IMR-90 (cell line): ENCODE measurements at regions not wholly inside any gene's neighbourhood (a gene's known extent, or its start where the extent isn't known, plus 50 kb on each side); places are given as distances from the start of the nearest gene placed in this dataset.

Source experiments
- ATAC-seq: fragments of 200-7000 bp; cut with Tn5 transposase; 2 replicates; pipeline ENCODE4 v1.9.1; 2020; ENCODE audit warnings: low read depth, mild to moderate bottlenecking, moderate library complexity
- BruUV-seq: library from RNA; stranded (reverse); fragments of 400-500 nt; replicated peaks from 2 replicates; lab custom pipeline; 2021; lab: Mats Ljungman, UMichigan
- CTCF ChIA-PET: fragments of 300-600 bp; formaldehyde crosslinking; extraction: SDS; loops from one replicate; lab custom pipeline; 2021; ENCODE audit warnings: antibody characterized with exemption; lab: Yijun Ruan, JAX
- POLR2A ChIA-PET: fragments of 300-600 bp; sonication (Branson Sonifier 250); formaldehyde crosslinking; loops from one replicate; lab custom pipeline; 2022; ENCODE audit warnings: antibody characterized with exemption; ENCODE audit not compliant: unreplicated experiment; lab: Charles Lee
- DNase-seq: peaks from one replicate; pipeline ENCODE4 v3.0.0; 2013
- H2AFZ ChIP-seq: replicated peaks from 2 replicates; pipeline ENCODE3; 2013; ENCODE audit warnings: low read length, mild to moderate bottlenecking; ENCODE audit not compliant: poor library complexity
- H2AK5ac ChIP-seq: 2 replicates; pipeline ENCODE4 v1.6.1; 2013; ENCODE audit warnings: low read depth, low read length, inconsistent platforms
- H2AK9ac ChIP-seq: replicated peaks from 2 replicates; pipeline ENCODE3; 2013; ENCODE audit warnings: mild to moderate bottlenecking, low read depth, low read length, moderate library complexity; ENCODE audit not compliant: poor library complexity
- H2BK120ac ChIP-seq: 2 replicates; pipeline ENCODE4 v1.6.1; 2013; ENCODE audit warnings: low read depth, low read length, inconsistent platforms
- H2BK15ac ChIP-seq: 3 replicates; pipeline ENCODE4 v1.6.1; 2013; ENCODE audit warnings: low read depth, low read length, inconsistent platforms
- H2BK20ac ChIP-seq: 2 replicates; pipeline ENCODE4 v1.6.1; 2013; ENCODE audit warnings: low read depth, mild to moderate bottlenecking, inconsistent platforms, low read length, moderate library complexity
- H2BK5ac ChIP-seq: 2 replicates; pipeline ENCODE4 v1.6.1; 2013; ENCODE audit warnings: mild to moderate bottlenecking, low read depth, low read length, inconsistent platforms; ENCODE audit not compliant: poor library complexity, severe bottlenecking
- H3K14ac ChIP-seq: replicated peaks from 2 replicates; pipeline ENCODE4 v1.6.1; 2013; ENCODE audit warnings: low read depth, low read length, inconsistent platforms
- H3K18ac ChIP-seq: 2 replicates; pipeline ENCODE4 v1.6.1; 2013; ENCODE audit warnings: low read depth, low read length, control low read depth
- H3K23ac ChIP-seq: 2 replicates; pipeline ENCODE4 v1.6.1; 2013; ENCODE audit warnings: low read depth, low read length, inconsistent platforms
- H3K27ac ChIP-seq: 2 replicates; pipeline ENCODE4 v1.5.1; 2013; ENCODE audit warnings: mild to moderate bottlenecking, control low read depth, low read length; ENCODE audit not compliant: insufficient read depth
- H3K27me3 ChIP-seq: 2 replicates; pipeline ENCODE4 v1.6.1; 2013; ENCODE audit warnings: low read length; ENCODE audit not compliant: control insufficient read depth, insufficient read depth
- H3K36me3 ChIP-seq: 2 replicates; pipeline ENCODE4 v1.6.1; 2013; ENCODE audit warnings: low read length, mixed read lengths; ENCODE audit not compliant: control insufficient read depth, insufficient read depth
- H3K4ac ChIP-seq: 2 replicates; pipeline ENCODE4 v1.6.1; 2013; ENCODE audit warnings: low read depth, low read length, inconsistent platforms
- H3K4me1 ChIP-seq: 2 replicates; pipeline ENCODE4 v1.6.1; 2013; ENCODE audit warnings: low read length, mixed read lengths; ENCODE audit not compliant: control insufficient read depth, insufficient read depth
- H3K4me2 ChIP-seq: 2 replicates; pipeline ENCODE4 v1.6.1; 2013; ENCODE audit warnings: low read depth, mild to moderate bottlenecking, control low read depth, low read length, moderate library complexity
- H3K4me3 ChIP-seq: 2 replicates; pipeline ENCODE4 v1.5.1; 2013; ENCODE audit warnings: low read depth, mild to moderate bottlenecking, control low read depth, low read length, moderate library complexity; ENCODE audit not compliant: insufficient read depth
- H3K56ac ChIP-seq: 2 replicates; pipeline ENCODE4 v1.6.1; 2013; ENCODE audit warnings: low read length, inconsistent platforms; ENCODE audit not compliant: insufficient read depth; ENCODE audit errors: extremely low read depth
- H3K79me1 ChIP-seq, 2 experiments: 2 replicates each; pipeline ENCODE4 v1.6.1; 2013; ENCODE audit warnings: low read length in 2 of 2, inconsistent platforms in 1 of 2, low read depth in 1 of 2
- H3K9ac ChIP-seq: 2 replicates; pipeline ENCODE4 v1.6.1; 2013; ENCODE audit warnings: low read depth, low read length, control low read depth
- H3K9me1 ChIP-seq: 2 replicates; pipeline ENCODE4 v1.6.1; 2013; ENCODE audit warnings: low read length, inconsistent platforms; ENCODE audit not compliant: insufficient read depth
- H3K9me3 ChIP-seq: 2 replicates; pipeline ENCODE4 v1.6.1; 2013; ENCODE audit warnings: low read length; ENCODE audit not compliant: control insufficient read depth, insufficient read depth
- H4K20me1 ChIP-seq: 2 replicates; pipeline ENCODE4 v1.6.1; 2013; ENCODE audit warnings: low read length, inconsistent platforms; ENCODE audit not compliant: insufficient read depth
- H4K5ac ChIP-seq: 2 replicates; pipeline ENCODE4 v1.6.1; 2013; ENCODE audit warnings: mild to moderate bottlenecking, low read depth, low read length, control low read depth
- H4K8ac ChIP-seq, 2 experiments: 2 replicates each; pipeline ENCODE4 v1.6.1; 2013; ENCODE audit warnings: low read depth in 2 of 2, low read length in 2 of 2, control low read depth in 1 of 2, inconsistent platforms in 1 of 2
- H4K91ac ChIP-seq: 2 replicates; pipeline ENCODE4 v1.6.1; 2013; ENCODE audit warnings: low read depth, low read length, inconsistent platforms; ENCODE audit not compliant: insufficient read depth
- BHLHE40 ChIP-seq: fragments of 150-350 bp; IDR thresholded peaks from 2 replicates; pipeline ENCODE4 v1.6.1; 2016; ENCODE audit warnings: mild to moderate bottlenecking, low read depth, low read length
- CEBPB ChIP-seq: IDR thresholded peaks from 2 replicates; pipeline ENCODE4 v1.6.1; 2012; ENCODE audit warnings: low read depth, low read length, improper control_type of control experiment
- CTCF ChIP-seq: conservative IDR thresholded peaks from 2 replicates; pipeline ENCODE4 v1.5.1; 2012; ENCODE audit warnings: mild to moderate bottlenecking, low read depth, low read length, improper control_type of control experiment
- RAD21 ChIP-seq: IDR thresholded peaks from 2 replicates; pipeline ENCODE4 v1.6.1; 2012; ENCODE audit warnings: low read length, improper control_type of control experiment
- WGBS, 2 experiments: methylation state at CpG; one replicate each; pipeline versions ENCODE4 v1.1.5 to v1.1.7; 2013; ENCODE audit warnings: missing lambda C conversion rate in 2 of 2; ENCODE audit not compliant: insufficient read length in 1 of 2; ENCODE audit errors: extremely low coverage in 2 of 2; 5-methylcytosine and 5-hydroxymethylcytosine counted together
- dilution Hi-C: fragments of 300-500 bp; cut with HindIII; formaldehyde crosslinking; loops from one replicate; pipeline ENCODE4 v1.14.3; 2018; ENCODE audit warnings: low sequenced_read_pairs; ENCODE audit not compliant: unreplicated experiment
- in situ Hi-C: fragments of 300-500 bp; cut with MboI; formaldehyde crosslinking; loops from 3 replicates; pipeline ENCODE4 v1.14.3; 2019; ENCODE audit warnings: low sequenced_read_pairs, inconsistent platforms, mixed read lengths
- intact Hi-C: fragments of 100-400 bp; cut with micrococcal nuclease; formaldehyde crosslinking; loops from 2 replicates; pipeline ENCODE4 v1.10.0; 2022
- TF ChIP-seq, protein P1 (sequence below): fragments of 150-350 bp; IDR thresholded peaks from 2 replicates; pipeline ENCODE4 v1.6.1; 2017; ENCODE audit warnings: mild to moderate bottlenecking, antibody characterized with exemption, low read length, low read depth

DNA sequence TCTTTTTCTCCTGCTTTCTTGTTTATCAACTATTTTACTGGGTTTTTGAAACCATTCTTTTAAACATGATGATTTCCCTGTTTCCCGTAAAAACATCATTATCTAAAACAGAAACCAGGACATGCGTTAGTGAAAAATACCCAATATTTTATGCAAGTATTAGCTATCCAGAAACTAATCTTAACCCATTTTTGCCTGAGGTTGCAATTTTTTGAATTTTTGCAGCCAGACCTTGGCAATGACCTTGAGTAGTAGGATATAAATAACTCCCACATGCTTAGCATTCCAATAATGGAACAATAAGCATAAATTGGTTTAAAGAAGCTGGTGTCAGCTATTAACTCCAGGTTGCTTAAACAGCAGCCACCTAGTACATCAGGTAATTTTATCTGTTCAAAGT lies 308.9 kb upstream of the ANO3 start:
- no CpG with 5 or more reads among the region's 2 CpGs for WGBS, 2 experiments
- Histone ChIP-seq H3K36me3 (no peaks in the 10 kb centered on the region), H2BK15ac (no peak overlapping the region), H3K14ac (no peak overlapping the region), H3K56ac (no peak overlapping the region), H3K4me1 (peaks cover under 1% of the 10 kb centered on the region; the same call in 1 of the 2 replicates), H4K20me1 (no peaks in the 10 kb centered on the region), H3K18ac (no peak overlapping the region), H3K23ac (no peak overlapping the region), H3K79me1 (no peaks in the 10 kb centered on the region), H4K91ac (no peak overlapping the region), H3K4me3 (no peak overlapping the region), H3K4ac (no peak overlapping the region), H3K9me3 (no peaks in the 10 kb centered on the region), H4K5ac (no peak overlapping the region), H2BK120ac (no peak overlapping the region), H2BK5ac (no peak overlapping the region), H4K8ac (no peak overlapping the region), H3K4me2 (no peak overlapping the region), H3K9me1 (peaks cover under 1% of the 10 kb centered on the region; the same call in 1 of the 2 replicates), H3K27me3 (no peaks in the 10 kb centered on the region), H2AFZ (no peak overlapping the region), H2AK5ac (no peak overlapping the region), H2AK9ac (no peak overlapping the region), H3K9ac (no peak overlapping the region), H3K27ac (no peak overlapping the region), H2BK20ac (no peak overlapping the region)
- in situ Hi-C loops (no loop called here), intact Hi-C loops (no loop called here), dilution Hi-C loops (no loop called here)
- ChIA-PET POLR2A (no interaction called here), CTCF (interaction anchor here (0.6 to 1.0 kb wide), 2 partner anchors 15 to 929 kb away, joined by 3 to 4 read pairs; no protein-coding TSS in a partner anchor)
- TF ChIP-seq, protein P1, sequence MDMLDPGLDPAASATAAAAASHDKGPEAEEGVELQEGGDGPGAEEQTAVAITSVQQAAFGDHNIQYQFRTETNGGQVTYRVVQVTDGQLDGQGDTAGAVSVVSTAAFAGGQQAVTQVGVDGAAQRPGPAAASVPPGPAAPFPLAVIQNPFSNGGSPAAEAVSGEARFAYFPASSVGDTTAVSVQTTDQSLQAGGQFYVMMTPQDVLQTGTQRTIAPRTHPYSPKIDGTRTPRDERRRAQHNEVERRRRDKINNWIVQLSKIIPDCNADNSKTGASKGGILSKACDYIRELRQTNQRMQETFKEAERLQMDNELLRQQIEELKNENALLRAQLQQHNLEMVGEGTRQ: no peak
- no peak for TF ChIP-seq CEBPB
- no peak for TF ChIP-seq CTCF
- TF ChIP-seq RAD21: no peak
- no peak for TF ChIP-seq BHLHE40
- ATAC-seq (no peak), DNase-seq (no peak)
- no TSS peak for BruUV-seq
